CD4-positive, alpha-beta T cell treated with Interleukin-17A for 1 hour (primary cell): ENCODE measurements at regions not wholly inside any gene's neighbourhood (a gene's known extent, or its start where the extent isn't known, plus 50 kb on each side); places are given as distances from the start of the nearest gene placed in this dataset.

Source experiments
- DNase-seq: peaks from one replicate; pipeline ENCODE4 v3.0.0-alpha.2; 2020

- no peak for DNase-seq
Observed at GRCh38 chr1:56416495-56416894, 162.9 kb downstream of the PLPP3 start.

GRCh38 chr1:56415720-56416119 is 163.6 kb downstream of the PLPP3 start:
- no peak for DNase-seq

DNA sequence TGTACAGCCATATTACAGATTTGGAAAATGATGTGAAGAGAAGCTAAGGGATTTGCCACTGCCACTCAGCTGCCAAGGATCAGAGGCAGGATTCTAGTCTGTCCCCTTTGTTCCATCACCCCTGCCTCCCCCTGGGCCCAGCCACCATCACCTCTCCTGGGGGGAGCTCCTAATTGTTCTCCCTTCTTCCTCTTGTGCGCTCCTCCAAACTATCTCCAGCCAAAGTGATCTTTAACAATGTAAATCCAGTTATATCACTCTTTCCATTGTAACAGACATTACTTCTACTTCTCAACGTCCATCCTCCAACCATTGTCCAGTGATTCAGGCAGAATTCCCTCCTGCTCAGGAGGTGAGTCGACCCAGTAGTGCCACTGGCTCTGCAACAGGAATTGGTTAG is 164.1 kb downstream of the PLPP3 start:
- no peak for DNase-seq

DNA sequence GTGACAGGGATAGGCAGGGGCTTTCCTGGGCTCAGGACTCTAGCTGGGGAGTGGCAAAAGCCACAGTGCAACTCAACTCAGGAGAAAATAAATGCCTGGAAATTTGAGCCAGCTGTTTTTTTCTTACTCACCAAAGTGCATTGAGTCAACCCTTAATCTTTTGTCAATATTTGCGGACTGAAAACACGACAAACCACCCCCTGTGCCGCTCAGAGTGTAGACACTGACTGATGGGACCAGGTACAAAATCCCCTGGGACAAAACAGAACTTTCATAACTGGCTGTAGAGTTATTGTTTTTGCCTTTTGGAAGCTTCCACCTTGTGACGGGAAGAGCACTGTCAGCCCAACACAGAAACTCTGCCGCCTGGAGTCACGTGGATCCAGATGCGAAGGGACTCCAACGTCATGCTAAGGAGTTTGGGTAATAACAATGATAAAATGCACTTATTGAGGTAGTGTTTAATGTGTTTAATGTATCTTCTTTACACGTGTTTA is 164.6 kb downstream of the PLPP3 start:
- DNase-seq: no peak

GRCh38 chr1:56413671-56414199 is 165.6 kb downstream of the PLPP3 start:
- DNase-seq: no peak

DNA sequence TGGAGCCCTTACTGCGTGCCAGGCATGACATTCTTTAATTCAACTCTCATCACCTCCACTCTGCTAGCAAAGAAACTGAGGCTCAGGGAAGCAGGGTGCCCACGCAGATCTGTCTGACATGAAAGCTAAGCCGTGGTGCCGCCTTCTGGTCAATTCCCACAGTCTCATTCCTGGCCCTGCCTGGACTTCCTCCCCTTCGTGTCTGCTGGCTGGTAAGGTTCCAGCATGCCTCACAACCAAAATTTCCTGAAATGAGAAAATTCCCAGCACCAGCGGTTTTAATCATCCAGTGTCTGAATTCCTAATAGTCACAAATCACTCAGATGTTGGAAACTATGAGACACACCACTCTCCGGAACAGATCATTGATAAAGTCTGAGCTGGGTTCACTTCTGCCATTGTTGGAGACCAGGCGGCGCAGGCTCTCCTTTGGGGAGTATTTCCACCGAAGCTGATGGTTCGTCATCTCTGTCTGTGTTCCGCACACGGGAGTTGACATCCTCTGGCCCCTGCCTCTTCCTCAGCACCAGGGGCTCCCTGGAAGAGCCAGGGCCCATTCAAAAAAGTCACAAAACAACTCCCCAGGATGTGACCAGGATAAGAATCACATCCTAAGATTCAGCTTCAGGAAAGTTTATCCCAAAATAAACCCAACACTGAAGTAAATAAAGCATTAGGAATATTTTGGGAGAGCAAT is 167.7 kb downstream of the PLPP3 start:
- no peak for DNase-seq

DNA sequence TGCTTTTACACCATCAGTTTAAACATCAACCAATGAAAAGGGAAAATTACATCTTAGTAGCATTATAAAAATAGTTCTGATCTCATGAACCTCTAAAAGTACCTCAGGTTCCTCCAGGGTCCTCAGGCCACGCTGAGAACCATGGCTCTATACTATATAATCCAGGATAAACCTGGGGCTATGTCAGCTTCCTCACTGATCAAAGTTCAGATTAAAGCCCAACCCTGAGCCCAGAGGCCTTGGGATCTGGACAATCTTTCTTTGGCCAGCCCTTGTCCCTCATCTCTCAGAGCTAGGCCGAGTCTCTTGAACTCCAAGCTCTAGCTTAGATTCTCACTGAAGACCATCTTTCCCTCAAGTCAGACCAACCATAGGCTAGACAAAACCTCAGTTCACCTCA is 168.3 kb downstream of the PLPP3 start:
- no peak for DNase-seq

DNA sequence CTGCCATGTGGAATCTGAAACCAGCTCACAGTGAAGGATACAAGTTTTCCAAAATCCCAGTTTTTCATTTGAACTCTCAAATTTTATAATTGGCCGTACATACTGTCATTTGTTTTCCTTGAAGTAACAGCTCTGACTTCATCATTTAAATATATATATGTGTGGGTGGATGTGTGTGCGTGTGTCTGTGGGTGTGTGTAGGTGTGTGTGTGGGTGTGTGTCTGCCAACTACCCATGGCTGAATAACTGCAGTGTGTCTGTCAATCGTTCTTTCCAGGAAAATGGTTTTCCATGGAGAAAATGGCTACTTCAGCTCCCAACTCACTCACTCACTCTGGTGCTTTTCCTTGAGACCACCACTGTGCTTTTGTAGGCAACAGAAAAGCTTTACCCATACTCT is 169.0 kb downstream of the PLPP3 start:
- no peak for DNase-seq

GRCh38 chr1:56409112-56409691 is 170.2 kb downstream of the PLPP3 start:
- DNase-seq: no peak

- DNase-seq: no peak
Observed at GRCh38 chr1:56406821-56407220, 172.5 kb downstream of the PLPP3 start.

GRCh38 chr1:56404561-56405030 is 174.8 kb downstream of the PLPP3 start:
- no peak for DNase-seq

- no peak for DNase-seq
Observed at GRCh38 chr1:56404066-56404465, 175.3 kb downstream of the PLPP3 start.

GRCh38 chr1:56403321-56403720 is 176.0 kb downstream of the PLPP3 start:
- no peak for DNase-seq

DNA sequence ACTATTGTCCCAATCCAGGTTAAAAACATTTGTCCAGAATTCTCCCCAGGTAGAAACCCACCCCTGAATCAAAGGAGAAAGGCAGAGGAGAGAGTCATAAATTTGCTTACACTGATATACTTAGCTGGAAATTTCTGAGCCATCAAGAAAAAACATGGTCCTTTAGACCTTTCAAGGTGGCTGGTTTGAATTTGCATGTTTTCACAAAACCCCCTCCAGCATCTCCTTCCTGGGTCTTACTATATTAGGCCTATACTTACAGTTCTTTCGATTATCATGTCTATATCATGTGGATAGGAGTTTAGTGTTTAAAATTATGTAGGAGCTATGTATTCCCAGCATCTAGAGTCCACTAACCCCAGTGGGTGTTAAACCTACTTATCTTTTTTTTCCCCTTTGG is 178.2 kb downstream of the PLPP3 start:
- DNase-seq: no peak

DNA sequence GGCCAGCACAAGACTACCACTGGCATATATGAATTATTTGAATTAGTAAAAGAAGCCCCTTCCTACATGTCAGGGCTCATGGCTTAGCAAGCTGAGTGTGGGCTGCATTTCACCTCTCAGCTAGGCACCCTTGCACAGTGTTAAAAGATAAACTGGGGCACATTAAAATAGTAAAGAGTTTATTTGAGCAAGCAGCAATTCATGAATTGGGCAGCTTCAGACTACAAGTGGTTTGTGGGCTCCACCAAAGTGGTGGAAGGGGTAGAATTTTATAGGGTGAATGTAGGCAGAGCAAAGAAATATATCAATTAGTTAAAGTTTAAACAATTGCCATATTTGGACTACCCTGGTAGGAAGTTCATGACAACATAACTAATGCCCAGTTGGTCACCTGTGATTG is 178.8 kb downstream of the PLPP3 start:
- no peak for DNase-seq

GRCh38 chr1:56399795-56400194 is 179.6 kb downstream of the PLPP3 start:
- no peak for DNase-seq

DNA sequence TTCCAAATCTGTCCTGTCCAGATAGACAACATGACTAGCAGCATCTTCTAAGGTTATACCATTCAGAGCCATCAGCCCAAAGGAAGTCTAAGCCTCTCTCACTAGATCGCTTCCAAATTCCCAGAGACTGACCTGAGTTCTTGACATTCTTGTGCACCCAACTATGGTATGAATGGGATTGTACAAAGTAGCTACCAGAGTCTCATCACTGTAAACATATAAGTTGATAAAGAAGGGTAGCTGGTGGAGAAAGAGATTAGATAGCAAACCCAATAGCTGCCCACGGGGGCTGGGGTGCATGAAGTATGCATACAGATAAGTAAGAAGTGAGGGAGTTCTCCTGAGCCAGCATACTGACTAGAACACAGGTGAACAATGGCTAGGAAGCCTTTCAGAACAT is 180.0 kb downstream of the PLPP3 start:
- DNase-seq: no peak

- DNase-seq: no peak
Observed at GRCh38 chr1:56397811-56398231, 181.5 kb downstream of the PLPP3 start.

DNA sequence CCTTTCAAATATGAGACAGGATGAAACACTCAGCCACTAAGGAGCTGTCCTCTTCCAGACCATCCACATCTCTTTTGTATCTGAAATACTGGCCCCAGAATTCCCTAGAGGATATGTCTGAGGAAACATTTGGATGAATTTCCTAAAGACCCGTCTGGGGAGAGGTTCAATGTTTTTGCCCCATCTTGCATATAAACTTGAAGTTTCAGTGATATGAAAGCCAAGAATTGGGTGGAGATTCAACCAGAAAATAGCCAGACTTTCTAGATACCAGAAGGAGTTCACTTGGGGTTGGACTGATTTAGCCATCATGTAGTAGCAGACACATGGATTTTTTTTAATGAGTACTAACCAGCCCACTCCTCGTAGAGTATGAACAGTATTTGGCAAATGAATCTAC is 182.0 kb downstream of the PLPP3 start:
- no peak for DNase-seq

- no peak for DNase-seq
Observed at GRCh38 chr1:56396581-56396980, 182.8 kb downstream of the PLPP3 start.

GRCh38 chr1:56395776-56396175 is 183.6 kb downstream of the PLPP3 start:
- DNase-seq: no peak

DNA sequence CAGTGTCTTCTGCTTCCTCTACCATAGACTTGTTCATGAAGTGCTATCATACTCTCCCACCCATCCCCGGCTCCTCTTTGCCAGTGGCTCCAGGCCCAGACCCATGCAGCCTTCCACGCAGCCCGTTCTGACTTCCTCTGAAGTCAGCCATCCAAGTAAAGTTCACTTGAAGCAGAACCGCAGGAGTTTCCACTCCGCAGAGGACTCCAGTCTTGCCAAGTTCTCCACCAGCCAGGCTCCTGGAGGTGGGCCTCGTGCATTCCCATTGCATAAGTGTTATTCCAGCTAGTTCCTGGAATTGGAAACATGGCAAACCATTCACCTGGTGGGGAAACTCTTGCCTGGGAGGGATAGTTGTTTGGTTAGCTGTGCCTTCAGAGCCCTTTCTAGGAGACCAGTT is 185.1 kb downstream of the PLPP3 start:
- DNase-seq: no peak

DNA sequence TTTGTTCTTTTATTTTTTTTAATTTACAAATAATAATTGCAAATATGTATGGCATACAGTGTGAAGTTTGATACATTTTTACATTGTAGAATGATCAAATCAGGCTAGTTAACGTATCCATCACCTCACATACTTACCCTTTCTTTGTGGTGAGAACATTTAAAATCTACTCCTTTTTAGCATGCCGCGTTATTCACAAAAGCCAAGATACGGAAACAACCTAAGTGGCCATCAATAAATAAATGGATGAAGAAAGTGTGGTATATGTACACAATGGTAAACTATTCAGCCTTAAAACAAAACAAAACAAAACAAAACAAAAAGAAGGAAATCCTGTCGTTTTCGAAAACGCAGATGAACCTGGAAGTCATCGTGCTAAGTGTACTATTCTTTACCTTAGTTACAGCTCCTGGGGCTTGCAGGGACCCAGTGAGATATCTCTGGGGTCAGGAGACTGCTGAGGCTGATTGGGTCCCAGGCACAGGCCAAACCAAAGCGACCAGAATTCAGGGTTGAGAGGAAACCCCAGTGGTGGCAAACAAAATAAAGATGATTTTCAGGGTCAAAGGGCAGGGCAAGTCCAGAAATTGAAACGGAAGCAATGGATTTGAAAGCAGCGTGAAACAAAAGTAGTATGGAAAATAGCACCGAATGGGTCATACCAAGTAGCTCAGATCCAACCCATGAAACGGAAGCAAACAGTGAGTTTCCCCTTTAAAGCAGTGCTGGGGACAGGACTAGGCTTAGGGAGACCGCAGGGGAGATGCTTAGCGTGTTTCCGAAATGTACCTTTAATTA is 188.2 kb downstream of the PLPP3 start:
- no peak for DNase-seq
